ENCODE measurements at regions not wholly inside any gene's neighbourhood (a gene's known extent, or its start where the extent isn't known, plus 50 kb on each side); places are given as distances from the start of the nearest gene placed in this dataset.
A peak's percentile ranks its signal among the peaks of the same experiment; 100 is the strongest.

DNA sequence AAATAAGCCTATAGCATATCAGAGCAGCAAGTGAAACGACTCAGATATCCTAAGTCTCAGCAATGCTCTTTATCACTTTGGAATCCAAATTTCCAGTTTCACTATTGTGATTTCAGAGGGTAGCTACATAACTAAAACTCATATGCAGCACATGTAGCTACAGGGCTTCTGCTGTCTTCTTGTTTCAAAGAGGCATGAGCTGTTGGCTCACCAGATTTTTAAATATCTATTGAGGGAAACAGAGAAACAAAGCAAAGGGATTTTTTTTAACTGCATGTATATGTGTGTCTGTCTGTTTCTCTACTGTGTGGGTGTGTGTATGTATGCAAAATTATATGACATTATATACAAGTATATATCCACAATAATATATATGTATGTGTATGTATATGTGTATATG is 258.4 kb downstream of the HDGFL1 start:
- peaks cover 22% of the 10 kb centered on the region for H3K4me1 Mint-ChIP-seq (ENCODE audit: insufficient read depth, unreplicated experiment)
- CTCF ChIA-PET = interaction anchor here (0.5 to 1.1 kb wide), 5 partner anchors 65 to 1550 kb away, joined by 3 to 5 read pairs (median 3); no protein-coding TSS in a partner anchor

DNA sequence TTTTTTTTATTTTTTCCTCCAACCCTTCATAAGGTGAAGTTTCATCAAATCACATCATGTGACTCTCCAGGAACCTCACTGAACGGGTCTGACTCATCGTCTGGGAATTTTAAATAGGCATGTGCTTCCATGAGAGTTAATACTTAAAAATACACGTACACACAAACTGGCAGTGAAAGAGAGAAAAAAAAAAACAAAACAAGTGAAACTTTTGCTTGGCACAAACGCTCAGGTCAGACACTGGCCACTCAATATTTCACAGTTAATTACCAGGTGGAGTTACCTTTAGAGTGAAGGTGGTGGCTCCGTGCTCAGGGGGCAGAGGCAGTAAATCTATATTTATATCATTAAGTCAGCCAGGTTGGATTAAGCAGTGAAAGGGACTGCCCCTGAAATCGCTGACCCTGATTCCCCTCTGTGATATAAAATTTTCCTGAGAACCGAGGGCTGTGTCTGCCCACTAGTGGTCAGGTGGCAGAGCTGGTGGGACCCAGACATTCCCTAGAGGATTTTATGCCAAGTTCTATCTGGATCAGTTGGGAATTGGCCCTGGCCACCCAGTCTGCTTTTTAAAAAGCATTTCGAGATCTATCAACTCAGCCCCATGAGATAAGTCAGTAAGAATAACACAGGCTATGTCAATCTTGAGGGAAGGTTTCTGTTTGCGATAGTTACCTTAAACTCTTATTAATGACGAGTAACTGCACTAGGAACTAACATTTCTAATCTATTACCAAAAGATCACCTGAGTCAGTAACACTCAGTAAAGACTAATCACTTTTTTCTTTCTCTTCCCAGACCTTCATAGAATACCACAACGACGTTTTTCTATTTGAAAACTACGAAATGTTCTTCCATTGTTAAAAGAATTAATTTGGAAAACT is 259.1 kb downstream of the HDGFL1 start:
- no peaks in the 10 kb centered on the region for H3K36me3 Mint-ChIP-seq (ENCODE audit: insufficient read depth, unreplicated experiment)
- ChIA-PET POLR2A (interaction anchor here (0.7 kb wide), 1 partner anchor 70 kb away, joined by 3 read pairs; no protein-coding TSS in a partner anchor), CTCF (interaction anchor here (0.6 to 1.1 kb wide), 4 partner anchors 66 to 587 kb away, joined by 3 to 5 read pairs (median 3); no protein-coding TSS in a partner anchor)
- H3K4me1 Mint-ChIP-seq (ENCODE audit: insufficient read depth, unreplicated experiment) = peaks cover 22% of the 10 kb centered on the region
- DNase-seq (ENCODE audit: unreplicated experiment) = peak; percentile 95
- peak overlapping the region; percentile 92 for H3K27ac Mint-ChIP-seq (ENCODE audit: low read depth, unreplicated experiment)
- H3K9me3 Mint-ChIP-seq (ENCODE audit: unreplicated experiment) = no peaks in the 10 kb centered on the region
- BruUV-seq (replicated peaks) = TSS peak; percentile 93
- H3K4me3 Mint-ChIP-seq (ENCODE audit: unreplicated experiment) = peak overlapping the region; percentile 68
- intact Hi-C loops (cut with micrococcal nuclease) = loop anchor here (1.0 to 10.0 kb wide), 5 partner anchors 54 to 1232 kb away; no protein-coding TSS in a partner anchor
- TF ChIP-seq, protein P1, sequence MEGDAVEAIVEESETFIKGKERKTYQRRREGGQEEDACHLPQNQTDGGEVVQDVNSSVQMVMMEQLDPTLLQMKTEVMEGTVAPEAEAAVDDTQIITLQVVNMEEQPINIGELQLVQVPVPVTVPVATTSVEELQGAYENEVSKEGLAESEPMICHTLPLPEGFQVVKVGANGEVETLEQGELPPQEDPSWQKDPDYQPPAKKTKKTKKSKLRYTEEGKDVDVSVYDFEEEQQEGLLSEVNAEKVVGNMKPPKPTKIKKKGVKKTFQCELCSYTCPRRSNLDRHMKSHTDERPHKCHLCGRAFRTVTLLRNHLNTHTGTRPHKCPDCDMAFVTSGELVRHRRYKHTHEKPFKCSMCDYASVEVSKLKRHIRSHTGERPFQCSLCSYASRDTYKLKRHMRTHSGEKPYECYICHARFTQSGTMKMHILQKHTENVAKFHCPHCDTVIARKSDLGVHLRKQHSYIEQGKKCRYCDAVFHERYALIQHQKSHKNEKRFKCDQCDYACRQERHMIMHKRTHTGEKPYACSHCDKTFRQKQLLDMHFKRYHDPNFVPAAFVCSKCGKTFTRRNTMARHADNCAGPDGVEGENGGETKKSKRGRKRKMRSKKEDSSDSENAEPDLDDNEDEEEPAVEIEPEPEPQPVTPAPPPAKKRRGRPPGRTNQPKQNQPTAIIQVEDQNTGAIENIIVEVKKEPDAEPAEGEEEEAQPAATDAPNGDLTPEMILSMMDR (IDR thresholded peaks at IDR 0.05; ENCODE audit: unreplicated experiment) = peak; percentile 72
- H3K27me3 Mint-ChIP-seq (ENCODE audit: insufficient read depth, unreplicated experiment) = no peaks in the 10 kb centered on the region

More for the DNA sequence above, 258.4 kb downstream of the HDGFL1 start:
- H3K27ac Mint-ChIP-seq (ENCODE audit: low read depth, unreplicated experiment) = peak overlapping the region; percentile 92
- BruUV-seq (replicated peaks) = no TSS peak
- TF ChIP-seq, protein P1 (IDR thresholded peaks at IDR 0.05; ENCODE audit: unreplicated experiment) = no peak
- H3K9me3 Mint-ChIP-seq (ENCODE audit: unreplicated experiment) = no peaks in the 10 kb centered on the region
- H3K4me3 Mint-ChIP-seq (ENCODE audit: unreplicated experiment) = peak overlapping the region; percentile 68
- DNase-seq (ENCODE audit: unreplicated experiment) = no peak
- intact Hi-C loops (cut with micrococcal nuclease) = loop anchor here (1.0 to 10.0 kb wide), 5 partner anchors 55 to 1231 kb away; no protein-coding TSS in a partner anchor
- no peaks in the 10 kb centered on the region for H3K27me3 Mint-ChIP-seq (ENCODE audit: insufficient read depth, unreplicated experiment)
- POLR2A ChIA-PET = interaction anchor here (0.7 to 0.9 kb wide), 3 partner anchors 70 to 1233 kb away, joined by 3 to 4 read pairs (median 3); no protein-coding TSS in a partner anchor
- no peaks in the 10 kb centered on the region for H3K36me3 Mint-ChIP-seq (ENCODE audit: insufficient read depth, unreplicated experiment)

DNA sequence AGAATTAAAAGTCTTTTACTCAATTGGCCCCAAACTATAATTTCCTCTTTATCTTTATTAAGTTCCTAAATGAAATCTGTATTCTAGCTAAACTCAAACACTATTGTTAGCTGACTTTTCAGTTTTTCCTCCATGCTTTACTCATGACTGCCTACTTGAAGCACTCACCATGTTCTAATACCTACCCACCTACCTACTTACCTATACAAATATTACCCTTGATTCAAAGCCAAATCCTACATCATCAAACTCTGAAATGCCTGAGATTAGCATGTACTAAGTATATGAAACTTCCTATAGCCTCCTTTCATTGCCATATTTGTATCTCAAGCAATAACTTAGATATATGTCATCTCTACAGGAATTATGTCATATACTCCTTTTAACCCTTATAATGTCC is 259.7 kb downstream of the HDGFL1 start:
- no peaks in the 10 kb centered on the region for H3K27me3 Mint-ChIP-seq (ENCODE audit: insufficient read depth, unreplicated experiment)
- no peaks in the 10 kb centered on the region for H3K36me3 Mint-ChIP-seq (ENCODE audit: insufficient read depth, unreplicated experiment)
- ChIA-PET POLR2A (no interaction called here), CTCF (interaction anchor here (0.6 to 0.7 kb wide), 2 partner anchors 31 to 275 kb away, joined by 3 to 5 read pairs; no protein-coding TSS in a partner anchor)
- H3K4me3 Mint-ChIP-seq (ENCODE audit: unreplicated experiment) = peak overlapping the region; percentile 68
- H3K4me1 Mint-ChIP-seq (ENCODE audit: insufficient read depth, unreplicated experiment) = peaks cover 22% of the 10 kb centered on the region
- TF ChIP-seq, protein P1 (IDR thresholded peaks at IDR 0.05; ENCODE audit: unreplicated experiment) = no peak
- DNase-seq (ENCODE audit: unreplicated experiment) = no peak
- no peaks in the 10 kb centered on the region for H3K9me3 Mint-ChIP-seq (ENCODE audit: unreplicated experiment)
- intact Hi-C loops (cut with micrococcal nuclease) = loop anchor here (5.0 to 10.0 kb wide), 4 partner anchors 53 to 1084 kb away; no protein-coding TSS in a partner anchor
- H3K27ac Mint-ChIP-seq (ENCODE audit: low read depth, unreplicated experiment) = peak overlapping the region; percentile 92
- BruUV-seq (replicated peaks) = no TSS peak

DNA sequence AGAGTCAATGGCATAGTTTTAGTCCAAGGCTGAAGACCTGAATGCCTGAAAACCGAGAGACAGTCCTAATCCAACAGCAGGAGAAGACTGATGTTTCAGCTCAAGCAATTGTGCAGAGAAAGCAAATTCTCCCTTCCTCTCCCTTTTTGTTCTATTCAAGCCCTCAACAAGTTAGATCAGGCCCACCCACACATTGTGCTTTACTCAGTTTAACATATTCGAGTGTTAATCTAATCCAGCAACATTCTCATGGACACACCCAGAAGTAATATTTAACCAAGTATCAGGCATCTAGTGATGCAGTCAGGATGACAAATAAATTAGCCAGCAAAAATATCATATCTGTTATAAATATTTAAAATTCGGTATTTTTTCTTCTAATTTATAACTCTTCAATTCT is 261.1 kb downstream of the HDGFL1 start:
- no TSS peak for BruUV-seq (replicated peaks)
- Mint-ChIP-seq H3K4me3 (ENCODE audit: unreplicated experiment) (no peak overlapping the region), H3K27ac (ENCODE audit: low read depth, unreplicated experiment) (no peak overlapping the region), H3K36me3 (ENCODE audit: insufficient read depth, unreplicated experiment) (no peaks in the 10 kb centered on the region), H3K4me1 (ENCODE audit: insufficient read depth, unreplicated experiment) (peaks cover 22% of the 10 kb centered on the region), H3K9me3 (ENCODE audit: unreplicated experiment) (no peaks in the 10 kb centered on the region), H3K27me3 (ENCODE audit: insufficient read depth, unreplicated experiment) (no peaks in the 10 kb centered on the region)
- CTCF ChIA-PET = interaction anchor here (0.9 kb wide), 1 partner anchor 27 kb away, joined by 3 read pairs; no protein-coding TSS in a partner anchor
- TF ChIP-seq, protein P1 (IDR thresholded peaks at IDR 0.05; ENCODE audit: unreplicated experiment) = no peak
- DNase-seq (ENCODE audit: unreplicated experiment) = no peak
- POLR2A ChIA-PET = no interaction called here
- intact Hi-C loops (cut with micrococcal nuclease) = no loop called here
